ENCODE measurements at regions not wholly inside any gene's neighbourhood (a gene's known extent, or its start where the extent isn't known, plus 50 kb on each side); places are given as distances from the start of the nearest gene placed in this dataset.

DNA sequence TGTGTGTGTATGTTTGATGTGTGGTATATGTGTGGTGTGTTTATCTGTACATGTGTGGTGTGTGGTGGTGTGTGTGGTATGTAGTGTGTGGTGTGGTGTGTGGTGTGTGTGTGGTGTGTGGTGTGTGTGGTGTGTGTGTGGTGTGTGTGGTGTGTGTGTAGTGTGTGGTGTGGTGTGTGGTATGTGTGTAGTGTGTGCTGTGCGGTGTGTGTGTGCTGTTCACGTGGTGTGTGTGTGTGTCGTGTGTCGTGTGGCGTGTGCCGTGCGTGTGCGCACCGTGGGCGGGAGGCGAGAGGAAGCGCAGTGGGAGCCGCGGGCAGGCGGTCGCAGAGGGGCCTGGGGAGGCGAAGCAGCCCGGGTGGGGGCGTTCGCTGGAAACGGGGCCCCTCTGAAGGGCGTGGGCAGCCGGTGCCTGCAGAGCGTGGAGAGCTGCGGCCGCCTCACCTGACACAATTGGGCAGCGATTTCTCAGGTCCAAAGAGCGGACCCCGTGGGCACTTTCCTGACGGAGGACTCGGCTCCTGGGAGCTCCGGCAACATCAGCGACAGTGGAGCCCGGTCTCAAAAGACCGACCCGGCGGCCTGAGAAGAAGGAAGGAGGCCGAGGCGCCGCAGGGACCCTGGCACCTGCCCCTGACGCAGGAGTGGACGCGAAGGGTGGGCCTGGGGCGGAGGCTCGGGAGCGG is 741.1 kb upstream of the SALL3 start:
- no peaks in the 10 kb centered on the region for H3K79me2 ChIP-seq (ENCODE audit: insufficient read depth, low read length)
- H3K4me1 ChIP-seq (ENCODE audit: insufficient read depth, low read length) = no peaks in the 10 kb centered on the region
- H2AFZ ChIP-seq (ENCODE audit: low read depth, low read length) = no peak overlapping the region
- no peaks in the 10 kb centered on the region for H3K36me3 ChIP-seq (ENCODE audit: insufficient read depth, low read length)
- DNase-seq (peak; percentile 10), ATAC-seq (ENCODE audit: insufficient read depth, low read depth) (peak; percentile 39; the same call in 1 of the 3 replicates)
- no peaks in the 10 kb centered on the region for H4K20me1 ChIP-seq (ENCODE audit: insufficient read depth, low read length)
- H3K27me3 ChIP-seq (ENCODE audit: insufficient read depth, low read length, poor library complexity) = no peaks in the 10 kb centered on the region
- H3K9ac ChIP-seq (ENCODE audit: low read depth, low read length) = no peak overlapping the region
- no peak overlapping the region for H3K27ac ChIP-seq (ENCODE audit: low read length)
- no peak overlapping the region for H3K4me2 ChIP-seq (ENCODE audit: insufficient read depth, low read length)
- TF ChIP-seq, protein P1, sequence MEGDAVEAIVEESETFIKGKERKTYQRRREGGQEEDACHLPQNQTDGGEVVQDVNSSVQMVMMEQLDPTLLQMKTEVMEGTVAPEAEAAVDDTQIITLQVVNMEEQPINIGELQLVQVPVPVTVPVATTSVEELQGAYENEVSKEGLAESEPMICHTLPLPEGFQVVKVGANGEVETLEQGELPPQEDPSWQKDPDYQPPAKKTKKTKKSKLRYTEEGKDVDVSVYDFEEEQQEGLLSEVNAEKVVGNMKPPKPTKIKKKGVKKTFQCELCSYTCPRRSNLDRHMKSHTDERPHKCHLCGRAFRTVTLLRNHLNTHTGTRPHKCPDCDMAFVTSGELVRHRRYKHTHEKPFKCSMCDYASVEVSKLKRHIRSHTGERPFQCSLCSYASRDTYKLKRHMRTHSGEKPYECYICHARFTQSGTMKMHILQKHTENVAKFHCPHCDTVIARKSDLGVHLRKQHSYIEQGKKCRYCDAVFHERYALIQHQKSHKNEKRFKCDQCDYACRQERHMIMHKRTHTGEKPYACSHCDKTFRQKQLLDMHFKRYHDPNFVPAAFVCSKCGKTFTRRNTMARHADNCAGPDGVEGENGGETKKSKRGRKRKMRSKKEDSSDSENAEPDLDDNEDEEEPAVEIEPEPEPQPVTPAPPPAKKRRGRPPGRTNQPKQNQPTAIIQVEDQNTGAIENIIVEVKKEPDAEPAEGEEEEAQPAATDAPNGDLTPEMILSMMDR (IDR thresholded peaks at IDR 0.05; ENCODE audit: borderline replicate concordance, extremely low read depth, low read length, poor library complexity, severe bottlenecking) = no peak
- no peak for TF ChIP-seq EZH2 (IDR thresholded peaks at IDR 0.05; ENCODE audit: borderline replicate concordance, low read depth, low read length, severe bottlenecking)
- peaks cover 4% of the 10 kb centered on the region for H3K9me3 ChIP-seq (ENCODE audit: insufficient read depth, low read length, severe bottlenecking)
- H3K4me3 ChIP-seq (ENCODE audit: low read depth in 1 of 2, low read length in 2 of 2) = no peak overlapping the region

DNA sequence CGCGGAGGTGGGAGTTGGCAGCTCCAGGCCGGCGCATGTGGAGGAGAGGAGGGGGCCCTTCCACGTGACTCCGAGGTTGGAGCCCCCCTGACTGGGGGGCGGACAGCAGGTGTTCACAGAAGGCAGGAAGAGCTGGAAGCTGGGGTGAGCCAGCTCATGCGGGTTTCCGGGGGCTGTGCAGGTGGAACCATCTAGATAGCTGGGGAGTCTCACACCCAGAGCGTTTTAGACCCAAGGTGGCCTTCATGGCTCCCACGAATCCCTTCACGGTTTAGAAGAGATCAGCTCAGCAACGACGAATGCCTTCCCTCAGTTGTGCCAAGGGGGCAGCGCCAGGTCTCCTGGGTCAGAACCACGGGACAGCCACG is 740.5 kb upstream of the SALL3 start:
- H3K36me3 ChIP-seq (ENCODE audit: insufficient read depth, low read length) = no peaks in the 10 kb centered on the region
- H3K4me3 ChIP-seq (ENCODE audit: low read depth in 1 of 2, low read length in 2 of 2) = no peak overlapping the region
- no peaks in the 10 kb centered on the region for H3K79me2 ChIP-seq (ENCODE audit: insufficient read depth, low read length)
- H3K9me3 ChIP-seq (ENCODE audit: insufficient read depth, low read length, severe bottlenecking) = peaks cover 4% of the 10 kb centered on the region
- no peak overlapping the region for H2AFZ ChIP-seq (ENCODE audit: low read depth, low read length)
- DNase-seq (peak; percentile 27), ATAC-seq (ENCODE audit: insufficient read depth, low read depth) (peak; percentile 64)
- TF ChIP-seq, protein P1 (IDR thresholded peaks at IDR 0.05; ENCODE audit: borderline replicate concordance, extremely low read depth, low read length, poor library complexity, severe bottlenecking) = no peak
- TF ChIP-seq EZH2 (IDR thresholded peaks at IDR 0.05; ENCODE audit: borderline replicate concordance, low read depth, low read length, severe bottlenecking) = no peak
- no peaks in the 10 kb centered on the region for H3K4me1 ChIP-seq (ENCODE audit: insufficient read depth, low read length)
- H3K4me2 ChIP-seq (ENCODE audit: insufficient read depth, low read length) = no peak overlapping the region
- no peaks in the 10 kb centered on the region for H4K20me1 ChIP-seq (ENCODE audit: insufficient read depth, low read length)
- H3K27ac ChIP-seq (ENCODE audit: low read length) = no peak overlapping the region
- H3K27me3 ChIP-seq (ENCODE audit: insufficient read depth, low read length, poor library complexity) = no peaks in the 10 kb centered on the region
- no peak overlapping the region for H3K9ac ChIP-seq (ENCODE audit: low read depth, low read length)

DNA sequence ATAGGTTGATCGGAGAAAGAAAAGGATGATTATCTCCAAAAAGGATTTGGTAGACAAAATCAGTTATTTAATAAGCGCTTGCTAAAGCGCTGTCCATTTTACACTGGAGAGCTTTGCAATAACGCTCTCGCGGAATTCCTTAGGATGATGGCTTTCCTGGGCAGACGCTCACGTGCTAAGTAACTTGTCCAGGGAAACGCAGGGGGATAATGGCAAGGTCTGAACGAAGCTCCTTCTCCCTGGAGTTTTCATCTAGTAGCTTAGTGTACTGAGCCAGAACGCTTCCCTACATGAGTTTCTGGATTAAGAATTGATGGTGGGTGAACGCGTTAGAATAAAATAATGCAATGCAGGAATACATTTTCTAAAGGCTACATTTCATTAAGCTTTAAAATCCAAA is 739.5 kb upstream of the SALL3 start:
- no peak for ATAC-seq (ENCODE audit: insufficient read depth, low read depth)
- H3K4me1 ChIP-seq (ENCODE audit: insufficient read depth, low read length) = no peaks in the 10 kb centered on the region
- no peak overlapping the region for H3K4me3 ChIP-seq (ENCODE audit: low read depth in 1 of 2, low read length in 2 of 2)
- no peak for DNase-seq
- H3K27me3 ChIP-seq (ENCODE audit: insufficient read depth, low read length, poor library complexity) = no peaks in the 10 kb centered on the region
- H3K79me2 ChIP-seq (ENCODE audit: insufficient read depth, low read length) = no peaks in the 10 kb centered on the region
- no peak overlapping the region for H3K9ac ChIP-seq (ENCODE audit: low read depth, low read length)
- H3K9me3 ChIP-seq (ENCODE audit: insufficient read depth, low read length, severe bottlenecking) = peaks cover 4% of the 10 kb centered on the region
- H2AFZ ChIP-seq (ENCODE audit: low read depth, low read length) = no peak overlapping the region
- H3K36me3 ChIP-seq (ENCODE audit: insufficient read depth, low read length) = no peaks in the 10 kb centered on the region
- H3K27ac ChIP-seq (ENCODE audit: low read length) = no peak overlapping the region
- no peak for TF ChIP-seq EZH2 (IDR thresholded peaks at IDR 0.05; ENCODE audit: borderline replicate concordance, low read depth, low read length, severe bottlenecking)
- TF ChIP-seq, protein P1 (IDR thresholded peaks at IDR 0.05; ENCODE audit: borderline replicate concordance, extremely low read depth, low read length, poor library complexity, severe bottlenecking) = no peak
- H4K20me1 ChIP-seq (ENCODE audit: insufficient read depth, low read length) = no peaks in the 10 kb centered on the region
- no peak overlapping the region for H3K4me2 ChIP-seq (ENCODE audit: insufficient read depth, low read length)

All from DND-41 (cell line).